HG02981 (cell line): ENCODE measurements at regions not wholly inside any gene's neighbourhood (a gene's known extent, or its start where the extent isn't known, plus 50 kb on each side); places are given as distances from the start of the nearest gene placed in this dataset.
"Not testable (repeated sequence)": the region's sequence is repeated elsewhere in the genome, so short reads cannot be mapped to it uniquely, and the experiment has no call there.

Source experiments
- ATAC-seq: cut with Tn5 transposase; IDR thresholded peaks from one replicate; pipeline ENCODE4 v1.9.1; 2021; ENCODE audit warnings: mild to moderate bottlenecking, moderate library complexity; ENCODE audit not compliant: unreplicated experiment

DNA sequence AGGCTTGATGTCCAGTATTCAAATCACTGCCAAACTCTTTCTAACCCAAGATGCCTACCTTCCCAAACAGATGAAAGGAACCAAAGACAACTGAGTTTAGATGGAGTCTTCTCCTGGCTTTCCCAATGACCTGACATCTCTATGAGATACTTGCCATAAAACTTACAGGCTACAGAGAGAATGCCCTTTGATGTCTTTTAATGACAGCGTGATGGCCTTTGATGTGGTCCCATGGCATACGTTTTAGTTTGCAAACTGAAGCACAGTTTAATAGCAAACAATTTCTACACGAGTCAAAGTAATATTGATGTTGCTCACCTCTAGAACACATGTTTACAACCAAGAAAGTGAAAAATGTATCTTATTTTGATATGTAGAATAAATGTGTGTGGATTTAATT, 73.2 kb downstream of the ZIC4 start:
- no peak for ATAC-seq

DNA sequence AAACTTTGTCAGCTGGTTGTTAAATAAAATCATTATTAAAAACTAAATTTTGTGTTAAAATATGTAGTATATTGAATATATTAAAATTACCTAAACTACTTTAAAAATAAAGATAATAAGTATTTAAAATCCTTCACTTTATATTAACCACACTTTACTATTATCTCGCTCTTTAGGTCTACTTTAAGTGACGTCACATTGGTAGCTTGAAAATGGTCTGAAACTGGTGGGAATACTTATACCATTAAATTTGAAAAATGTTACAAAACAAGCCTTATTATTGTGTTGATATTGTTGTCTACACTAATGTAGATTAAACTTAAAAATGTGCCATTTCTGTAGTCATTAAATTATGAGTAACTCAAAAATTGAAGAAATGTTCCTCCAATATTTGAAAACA, 77.6 kb downstream of the ZIC4 start:
- ATAC-seq: no peak

DNA sequence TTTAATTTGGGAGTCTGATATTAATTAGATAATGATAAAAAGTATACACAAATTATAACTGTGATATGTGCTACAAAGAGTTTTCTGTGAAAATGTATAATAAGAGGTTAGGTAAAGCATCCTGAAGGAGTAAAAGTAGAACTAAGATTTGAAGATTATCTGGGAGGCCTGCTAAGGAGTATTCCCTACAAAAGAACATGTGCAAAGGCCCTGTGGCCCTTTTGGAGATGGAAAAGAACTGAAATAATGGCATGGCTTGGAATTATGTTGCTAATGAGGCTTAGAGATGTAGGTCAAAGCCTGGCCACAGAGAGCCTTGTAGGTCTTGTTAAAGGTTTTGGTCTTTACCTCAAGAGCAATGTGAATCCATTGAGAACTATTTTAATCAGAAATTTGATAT, 82.0 kb downstream of the ZIC4 start:
- ATAC-seq: no peak

DNA sequence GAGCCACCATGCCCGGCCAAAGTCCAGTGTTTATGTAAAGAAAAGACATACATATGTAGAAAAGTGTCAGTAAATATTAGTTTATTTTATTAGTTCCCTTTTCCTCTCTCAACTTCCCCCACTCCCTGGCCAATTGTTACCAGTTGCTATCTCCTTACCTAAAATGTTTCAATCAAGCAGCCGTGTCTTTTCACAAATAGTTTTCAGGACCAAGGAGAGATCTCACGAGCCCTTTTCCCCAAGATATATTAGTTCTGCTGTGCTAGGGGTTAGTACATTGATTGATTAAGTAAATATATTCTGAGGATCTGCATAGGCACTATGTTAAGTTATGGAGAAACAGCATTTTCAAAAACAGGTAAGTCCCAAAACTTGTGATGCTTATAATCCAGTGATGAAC, 87.4 kb downstream of the ZIC4 start:
- ATAC-seq: no peak

DNA sequence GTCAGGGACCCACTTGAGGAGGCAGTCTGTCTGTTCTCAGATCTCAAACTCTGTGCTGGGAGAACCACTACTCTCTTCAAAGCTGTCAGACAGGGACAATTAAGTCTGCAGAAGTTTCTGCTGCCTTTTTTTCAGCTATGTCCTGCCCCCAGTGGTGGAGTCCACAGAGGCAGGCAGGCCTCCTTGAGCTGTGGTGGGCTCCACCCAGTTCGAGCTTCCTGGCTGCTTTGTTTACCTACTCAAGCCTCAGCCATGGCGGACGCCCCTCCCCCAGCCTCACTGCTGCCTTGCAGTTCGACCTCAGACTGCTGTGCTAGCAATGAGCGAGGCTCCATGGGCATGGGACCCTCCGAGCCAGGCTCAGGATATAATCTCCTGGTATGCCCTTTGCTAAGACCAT, 89.3 kb downstream of the ZIC4 start:
- not testable (repeated sequence) for ATAC-seq

DNA sequence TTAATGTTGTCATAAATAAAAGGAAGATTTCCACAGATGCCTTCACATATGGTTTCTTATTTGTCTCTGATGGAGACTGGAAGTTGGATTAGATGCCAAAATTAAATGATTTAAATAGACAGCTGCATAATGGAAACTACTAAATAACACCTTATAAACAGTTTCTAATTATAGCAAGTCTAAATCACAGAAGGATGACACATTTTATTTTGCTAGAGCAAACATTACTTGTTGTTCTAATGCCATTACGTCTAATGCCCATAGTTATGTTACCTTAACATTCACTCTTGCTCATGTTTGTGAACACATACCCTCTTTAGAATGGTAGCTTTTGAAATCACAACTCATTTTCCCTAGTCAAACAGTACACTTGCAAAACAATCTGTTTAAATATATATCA, 92.8 kb downstream of the ZIC4 start:
- ATAC-seq: no peak

DNA sequence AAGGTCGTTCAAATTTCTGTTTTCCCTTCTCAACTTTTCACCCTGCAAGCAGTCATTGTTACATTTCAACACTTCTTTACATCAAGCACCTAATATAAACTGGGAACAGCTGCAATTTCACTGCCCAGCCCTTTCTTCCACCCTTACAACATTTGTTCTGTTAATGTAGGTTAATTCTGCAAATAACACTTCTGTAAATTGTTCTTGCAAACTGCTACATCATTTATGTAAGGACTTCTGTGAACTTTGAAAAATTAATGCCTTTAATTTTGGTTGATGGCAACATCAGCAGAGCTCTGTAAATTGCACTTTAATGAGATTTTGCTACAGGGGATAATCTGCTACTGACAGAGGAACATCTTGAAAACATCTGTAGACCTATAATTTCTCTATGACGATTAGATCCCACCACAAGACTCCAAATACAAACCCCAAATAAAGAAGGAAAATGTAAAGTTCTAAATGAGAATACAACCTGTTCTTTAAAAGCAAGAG, 93.5 kb downstream of the ZIC4 start:
- ATAC-seq: no peak

DNA sequence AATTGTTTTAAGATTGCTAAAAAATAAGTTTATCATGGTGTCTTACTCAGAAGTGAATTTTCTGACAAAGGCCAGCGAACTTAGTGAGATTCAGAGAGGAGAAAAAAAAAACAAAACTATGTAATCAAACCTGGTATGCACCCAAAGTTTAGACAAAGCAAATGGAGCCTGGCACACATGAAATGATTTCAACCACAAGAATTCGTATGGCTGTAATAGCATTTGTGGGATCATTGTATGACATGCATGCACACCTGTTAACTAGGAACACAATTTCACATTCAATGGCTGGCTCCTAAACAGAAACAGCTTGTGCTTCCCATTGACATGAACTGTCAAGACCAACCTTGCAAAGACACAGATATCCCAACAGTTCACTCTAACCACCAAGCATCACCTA, 94.6 kb downstream of the ZIC4 start:
- no peak for ATAC-seq

DNA sequence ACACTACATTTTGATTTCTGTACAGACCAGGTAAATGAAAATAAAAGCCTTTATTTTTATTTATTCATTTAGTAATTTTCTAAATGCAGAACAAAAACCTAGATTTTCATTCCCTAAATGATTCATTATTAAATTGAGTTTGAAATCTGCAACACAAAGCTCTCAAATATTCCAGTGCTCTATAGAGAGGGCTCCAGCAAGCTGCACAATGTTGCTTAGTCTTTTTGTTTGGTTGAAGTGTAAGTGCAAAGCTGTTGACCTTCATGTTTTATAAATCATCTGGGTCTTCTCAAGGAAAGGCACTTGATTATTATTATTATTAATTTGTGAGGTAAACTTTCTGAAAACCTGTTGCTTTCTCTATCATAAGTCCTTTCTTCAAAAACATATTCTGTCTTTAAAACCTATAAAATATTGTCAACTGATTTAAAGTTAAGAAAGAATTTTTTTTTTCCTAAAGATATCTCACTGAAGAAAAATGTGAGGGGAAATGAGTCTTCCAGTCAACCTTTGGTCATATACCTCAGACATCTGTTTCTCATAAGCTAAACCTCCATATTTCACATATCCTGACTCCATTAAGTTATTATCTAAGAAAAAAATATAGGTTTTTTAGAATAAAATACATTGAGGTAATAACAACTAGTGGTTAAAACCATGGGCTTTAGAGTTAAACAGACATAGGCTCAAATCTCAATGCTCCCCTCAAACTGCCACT, 100.7 kb downstream of the ZIC4 start:
- ATAC-seq: no peak

DNA sequence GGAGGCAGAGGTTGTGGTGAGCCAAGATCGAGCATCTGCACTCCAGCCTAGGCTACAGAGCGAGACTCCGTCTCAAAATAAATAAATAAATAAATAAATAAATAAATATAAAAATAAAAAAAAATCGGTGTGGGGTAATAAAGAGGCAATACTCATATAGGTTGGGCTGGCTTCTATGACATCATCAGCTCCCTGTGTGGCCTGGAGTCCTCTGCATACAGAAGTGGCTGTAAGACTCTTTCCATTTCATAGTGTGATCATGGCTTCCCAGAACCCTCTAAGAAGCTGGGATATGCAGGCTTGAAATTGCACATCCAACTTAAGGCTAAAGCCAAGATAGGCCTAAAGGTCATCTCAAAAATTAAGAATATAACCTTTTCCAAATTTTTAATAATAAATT, 101.6 kb downstream of the ZIC4 start:
- ATAC-seq: no peak

DNA sequence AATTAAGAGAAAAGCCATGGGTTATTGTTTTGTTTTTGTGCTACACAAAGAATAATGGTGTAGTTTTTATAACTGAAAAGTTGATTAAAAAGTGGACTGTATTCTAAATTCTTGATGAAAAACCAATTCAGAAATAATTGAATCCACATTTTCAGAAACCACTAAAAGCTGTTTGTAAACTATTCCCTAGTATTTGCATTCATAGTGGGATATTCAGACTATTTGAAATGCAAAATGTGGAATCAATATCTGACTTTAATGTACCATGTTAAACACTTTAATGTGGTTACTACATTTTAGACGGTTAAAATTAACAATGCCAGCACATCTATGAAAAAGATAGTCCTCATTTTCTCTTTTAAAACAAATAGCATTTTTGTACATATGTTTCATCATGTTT, 104.6 kb downstream of the ZIC4 start:
- ATAC-seq: no peak

DNA sequence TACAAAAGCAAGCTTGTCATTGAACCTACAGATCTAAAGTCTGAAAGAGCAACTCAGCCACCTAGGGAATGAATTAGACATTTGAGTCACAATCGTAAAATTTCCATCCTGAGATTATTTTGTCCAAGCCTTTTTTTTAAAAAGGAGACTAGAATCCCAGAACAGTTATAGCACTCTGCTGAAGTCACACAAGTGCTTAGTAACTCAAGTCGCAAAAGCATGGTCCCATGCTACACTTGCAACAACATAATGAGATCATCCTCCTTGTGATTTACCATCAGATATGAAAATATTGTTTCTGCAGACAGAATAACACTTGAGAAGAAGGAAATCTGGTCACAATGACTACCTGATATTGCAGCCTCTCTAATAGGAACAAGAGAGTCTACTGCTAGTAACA, 106.7 kb downstream of the ZIC4 start:
- ATAC-seq: no peak

DNA sequence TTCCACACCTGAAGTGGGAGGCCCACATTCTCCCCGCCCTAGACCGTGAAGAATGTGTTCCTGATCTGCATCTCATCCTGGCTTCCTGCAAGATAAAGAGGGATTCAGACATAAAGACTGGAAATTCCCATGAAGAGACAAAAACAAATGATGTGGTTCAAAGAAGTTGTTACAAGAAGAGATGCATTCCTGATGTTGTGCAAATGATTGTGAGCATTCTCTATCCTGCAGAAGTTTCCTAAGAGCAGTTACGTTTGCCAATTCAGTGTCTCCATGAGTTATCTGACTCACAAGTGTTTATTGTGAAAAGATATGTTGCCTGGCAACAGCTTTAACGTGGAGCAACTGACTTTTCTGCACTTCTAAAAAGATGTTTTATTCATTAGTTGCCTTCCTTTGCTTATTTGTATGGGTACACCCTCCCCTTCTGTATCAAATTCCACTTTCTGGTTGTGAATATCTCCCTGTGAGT, 107.8 kb downstream of the ZIC4 start:
- no peak for ATAC-seq

DNA sequence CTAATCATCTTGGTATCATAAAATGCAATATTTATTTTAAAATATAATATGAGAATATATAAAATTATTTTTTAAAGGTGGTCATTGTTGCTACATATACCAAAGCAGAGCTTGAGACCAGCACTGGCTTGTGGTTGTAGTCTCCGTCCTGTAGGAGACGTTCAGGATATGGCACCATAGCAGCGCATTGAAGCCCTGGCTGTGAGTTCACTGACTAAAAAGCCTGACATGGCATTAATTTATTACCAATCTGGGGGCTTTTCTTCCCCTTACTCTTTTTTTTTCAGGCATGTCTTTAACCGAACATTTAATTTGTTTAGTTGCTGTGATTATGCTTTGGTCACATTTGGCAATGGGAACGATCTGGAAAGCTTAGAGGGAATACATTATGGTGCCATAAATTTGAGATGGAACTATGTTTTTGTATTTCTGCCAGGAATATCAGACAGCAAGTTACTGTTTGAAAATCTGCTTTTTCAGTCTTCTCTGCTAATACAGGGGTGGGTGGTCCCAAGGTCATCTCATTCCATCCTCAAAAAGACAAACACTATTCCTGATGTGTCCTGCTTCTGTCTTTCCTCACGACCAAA, 108.5 kb downstream of the ZIC4 start:
- no peak for ATAC-seq

DNA sequence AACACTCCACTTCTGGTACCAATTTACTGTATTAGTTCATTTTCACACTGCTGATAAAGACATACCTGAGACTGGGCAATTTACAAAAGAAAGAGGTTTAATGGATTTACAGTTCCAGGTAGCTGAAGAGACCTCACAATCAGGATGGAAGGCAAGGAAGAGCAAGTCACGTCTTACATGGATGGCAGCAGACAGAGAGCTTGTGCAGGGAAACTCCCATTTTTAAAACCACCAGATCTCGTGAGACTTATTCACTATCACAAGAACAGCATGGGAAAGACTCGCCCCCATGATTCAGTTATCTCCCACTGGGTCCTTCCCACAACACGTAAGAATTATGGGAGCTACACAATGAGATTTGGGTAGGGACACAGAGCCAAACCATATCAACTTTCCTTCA, 119.0 kb downstream of the ZIC4 start:
- not testable (repeated sequence) for ATAC-seq

DNA sequence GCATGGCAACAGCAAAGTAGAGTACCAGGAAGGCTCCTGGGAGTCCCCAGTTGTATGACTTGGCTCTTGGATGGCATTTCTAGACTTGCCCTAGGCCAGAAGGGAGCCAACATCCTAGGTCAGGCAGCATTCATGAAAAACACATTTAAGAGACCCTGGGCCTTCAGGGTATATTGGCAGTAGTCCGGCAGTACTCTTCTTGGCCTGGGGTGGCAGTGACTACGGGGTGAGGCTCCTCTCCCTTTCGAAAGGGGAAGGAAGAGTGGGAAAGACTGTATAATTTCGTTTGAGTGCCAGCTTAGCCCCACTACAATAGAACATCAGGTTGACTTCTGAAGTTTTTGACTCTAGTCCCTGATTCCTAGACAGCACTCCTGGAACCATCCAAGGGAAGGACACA, 136.4 kb downstream of the ZIC4 start:
- ATAC-seq: no peak

DNA sequence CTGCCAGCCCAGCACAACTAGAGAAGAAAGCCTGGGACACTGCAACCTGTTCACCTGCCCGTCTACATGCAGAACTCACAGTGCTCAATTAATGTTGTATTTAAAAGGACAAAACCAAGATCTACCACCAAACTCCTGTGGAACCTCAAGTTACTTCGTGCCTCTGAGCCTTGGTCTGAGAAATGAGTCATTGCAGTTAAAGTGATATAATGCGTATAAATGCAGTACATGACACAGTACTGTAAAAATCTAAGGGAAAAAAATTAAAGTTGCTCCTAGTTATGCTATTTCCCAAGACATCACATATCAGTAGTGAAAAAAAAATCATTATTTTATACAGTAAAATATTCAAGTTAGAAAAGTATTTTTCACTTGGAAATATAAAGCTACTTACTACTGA, 138.9 kb downstream of the ZIC4 start:
- no peak for ATAC-seq

DNA sequence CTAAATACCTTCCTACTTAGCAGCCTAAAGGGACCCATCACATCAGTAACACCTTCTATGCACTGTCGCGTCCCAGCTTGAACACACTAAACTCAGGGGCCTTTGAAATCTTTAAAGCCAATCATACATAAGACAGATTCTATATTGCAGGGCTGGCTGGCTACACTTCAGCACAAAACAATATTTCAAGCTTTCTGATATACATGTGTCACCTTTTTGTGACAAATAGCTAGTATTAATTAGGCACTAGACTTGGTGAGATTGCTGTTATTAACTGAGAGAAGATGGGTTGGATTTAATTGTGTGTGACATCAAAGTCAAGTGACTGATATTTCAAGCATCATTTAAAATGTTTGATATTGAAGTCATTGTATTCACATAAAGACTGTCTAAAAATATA, 148.4 kb downstream of the ZIC4 start:
- ATAC-seq: no peak

DNA sequence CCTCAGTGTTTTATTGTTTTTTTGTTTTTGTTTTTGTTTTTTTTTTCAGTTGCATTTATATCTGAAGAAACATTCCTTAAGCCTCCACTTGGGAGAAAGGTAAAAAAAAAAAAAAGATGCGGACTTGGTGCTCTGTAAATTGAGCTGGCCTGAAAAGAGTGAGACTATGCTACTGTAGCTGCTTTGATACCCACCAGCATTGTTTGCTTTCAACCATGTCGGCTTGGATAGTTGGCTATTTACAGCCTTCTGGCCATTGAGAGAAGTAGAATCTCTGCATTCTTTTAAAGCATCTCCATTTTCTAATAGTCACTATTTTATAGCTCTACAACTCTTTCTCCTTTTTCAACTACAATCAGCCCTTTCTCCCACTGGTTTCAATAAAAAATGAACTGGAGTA, 149.6 kb downstream of the ZIC4 start:
- ATAC-seq: no peak

DNA sequence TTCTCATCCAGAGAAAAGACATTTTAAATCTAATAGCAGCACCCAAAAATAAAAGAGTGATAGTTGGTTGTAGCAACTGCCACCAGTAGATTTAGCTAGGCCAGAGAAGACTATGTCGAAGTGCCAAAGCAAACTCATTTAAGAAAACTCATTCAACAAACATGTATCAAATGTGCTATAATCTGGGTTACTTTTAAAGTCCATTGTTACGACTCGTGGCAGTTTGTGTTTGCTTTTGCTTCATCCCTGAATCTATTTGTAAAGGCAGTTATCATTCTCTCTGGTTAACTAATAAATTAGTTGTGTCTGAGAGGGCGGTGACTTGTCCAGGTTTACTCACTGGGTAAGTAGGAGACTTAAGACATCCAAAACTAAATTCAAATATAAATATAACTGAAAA, 159.4 kb downstream of the ZIC4 start:
- ATAC-seq: no peak

DNA sequence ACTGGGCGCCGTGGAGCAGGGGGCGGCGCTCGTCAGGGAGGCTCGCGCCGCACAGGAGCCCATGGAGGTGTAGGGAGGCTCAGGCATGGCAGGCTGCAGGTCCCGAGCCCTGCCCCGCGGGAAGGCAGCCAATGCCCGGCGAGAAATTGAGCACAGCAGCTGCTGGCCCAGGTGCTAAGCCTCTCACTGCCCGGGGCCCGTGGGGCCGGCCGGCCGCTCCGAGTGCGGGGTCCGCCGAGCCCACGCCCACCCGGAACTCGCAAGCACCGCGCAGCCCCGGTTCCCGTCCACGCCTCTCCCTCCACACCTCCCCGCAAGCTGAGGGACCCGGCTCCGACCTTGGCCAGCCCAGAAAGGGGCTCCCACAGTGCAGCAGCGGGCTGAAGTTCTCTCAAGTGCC, 160.7 kb downstream of the ZIC4 start:
- ATAC-seq: not testable (repeated sequence)

DNA sequence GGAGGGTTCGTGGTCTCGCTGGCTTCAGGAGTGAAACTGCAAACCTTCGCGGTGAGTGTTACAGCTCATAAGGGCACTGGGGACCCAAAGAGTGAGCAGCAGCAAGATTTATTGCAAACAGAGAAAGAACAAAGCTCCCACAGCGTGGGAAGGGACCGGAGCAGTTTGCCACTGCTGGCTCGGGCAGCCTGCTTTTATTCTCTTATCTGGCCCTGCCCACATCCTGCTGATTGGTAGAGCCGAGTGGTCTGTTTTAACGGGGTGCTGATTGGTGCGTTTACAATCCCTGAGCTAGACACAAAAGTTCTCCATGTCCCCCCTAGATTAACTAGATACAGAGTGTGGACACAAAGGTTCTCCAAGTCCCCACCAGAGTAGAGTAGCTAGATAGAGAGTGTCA, 161.3 kb downstream of the ZIC4 start:
- not testable (repeated sequence) for ATAC-seq

DNA sequence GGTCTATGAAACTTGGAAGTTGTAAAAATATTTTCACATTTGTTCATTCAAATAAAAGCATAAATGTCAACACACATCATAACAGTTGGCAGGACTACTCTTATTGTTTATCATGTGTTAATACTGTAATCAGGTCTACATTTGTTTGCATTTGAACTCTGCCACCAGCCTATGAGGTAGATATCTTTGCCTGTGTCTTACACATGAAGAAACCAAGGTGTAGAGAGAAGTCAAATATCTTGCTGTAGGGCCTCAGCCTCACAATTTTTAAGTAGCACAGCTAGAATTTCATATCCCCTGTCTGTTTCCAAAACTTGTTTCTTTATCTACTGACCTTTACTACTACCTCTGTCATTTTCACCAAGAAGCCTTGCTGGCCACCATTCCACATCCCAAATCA, 161.9 kb downstream of the ZIC4 start:
- ATAC-seq: no peak
